GM21526 (cell line): ENCODE measurements at regions not wholly inside any gene's neighbourhood (a gene's known extent, or its start where the extent isn't known, plus 50 kb on each side); places are given as distances from the start of the nearest gene placed in this dataset.
A peak's percentile ranks its signal among the peaks of the same experiment; 100 is the strongest.
"Not testable (repeated sequence)": the region's sequence is repeated elsewhere in the genome, so short reads cannot be mapped to it uniquely, and the experiment has no call there.

Experiments used
- ATAC-seq: cut with Tn5 transposase; IDR thresholded peaks from one replicate; pipeline ENCODE4 v1.9.1; 2021; ENCODE audit warnings: moderate library complexity; ENCODE audit not compliant: unreplicated experiment, low FRiP score

DNA sequence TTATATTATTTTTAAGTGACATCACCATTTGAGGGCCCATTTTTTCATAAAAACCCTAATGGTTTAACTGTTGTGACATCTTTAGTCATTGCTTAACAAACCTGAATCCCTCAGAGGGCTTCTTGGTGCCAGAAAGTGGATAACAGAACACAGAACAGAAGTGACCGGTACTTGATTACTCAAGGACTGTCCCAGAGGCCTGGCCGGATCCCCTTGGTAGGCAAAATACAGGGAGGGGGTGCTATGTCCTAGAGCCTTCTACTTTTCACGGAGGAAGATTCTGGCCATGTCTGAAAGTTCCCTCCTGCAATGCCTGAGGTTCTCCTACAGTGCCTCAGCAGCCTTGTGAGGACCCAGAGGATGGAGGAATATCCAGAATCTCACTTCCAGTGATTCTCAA is 94.3 kb upstream of the DCLK2 start:
- ATAC-seq, result no peak

DNA sequence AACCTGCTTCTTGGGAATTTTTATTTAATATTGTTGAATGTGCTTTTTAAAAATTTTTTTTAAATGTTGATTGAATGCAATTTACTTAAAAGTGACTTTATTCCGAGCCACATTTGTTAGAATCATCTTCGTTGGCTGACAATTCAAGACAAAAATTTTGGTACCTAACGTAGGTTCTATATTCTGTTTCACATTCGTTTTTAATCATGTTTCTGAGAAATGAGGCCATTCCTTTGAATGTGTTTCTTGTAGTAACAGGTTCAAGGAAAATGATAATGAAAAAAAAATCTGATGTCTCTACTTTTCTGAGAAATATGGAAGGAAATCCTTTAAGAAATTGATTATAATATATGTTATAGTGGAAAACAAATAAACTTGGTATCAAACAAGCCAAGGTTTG is 92.3 kb upstream of the DCLK2 start:
- ATAC-seq, result no peak

DNA sequence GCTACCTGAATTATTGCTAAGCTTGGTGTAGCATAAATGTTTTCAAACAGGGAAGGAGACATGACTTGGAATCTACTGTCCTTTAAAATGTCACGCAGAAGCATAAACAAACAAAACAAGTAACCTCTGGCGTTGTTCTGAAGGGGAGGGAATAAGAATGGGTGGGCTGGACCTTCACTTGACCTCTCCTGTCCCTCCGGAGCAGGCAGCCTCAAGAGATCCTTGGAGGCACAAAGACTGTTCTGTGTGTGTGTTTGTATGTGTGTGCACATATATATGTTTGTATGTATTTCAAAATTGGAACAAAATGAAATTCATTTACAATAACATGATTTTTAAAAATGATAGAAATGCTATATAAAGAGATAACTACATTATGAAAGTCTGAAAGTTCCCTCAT is 91.3 kb upstream of the DCLK2 start:
- ATAC-seq, result no peak

- no peak for ATAC-seq
These were observed 90.7 kb upstream of the DCLK2 start for GRCh38 chr4:149987330-149988086.

DNA sequence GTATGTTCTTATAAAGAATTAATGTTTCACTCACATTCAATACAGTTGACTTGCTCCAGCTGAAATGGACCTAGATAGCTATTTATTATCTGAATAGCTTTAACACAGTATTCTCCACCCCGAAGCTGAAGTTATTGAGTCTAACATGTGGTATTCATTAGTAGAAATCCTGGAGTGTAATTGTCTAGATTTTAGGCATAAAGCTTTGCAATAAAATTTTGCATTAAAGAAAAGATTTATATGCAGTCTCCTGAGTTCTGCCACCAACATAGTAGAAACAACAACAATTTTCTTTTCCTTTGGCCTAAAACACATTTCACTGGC is 90.2 kb upstream of the DCLK2 start:
- no peak for ATAC-seq

DNA sequence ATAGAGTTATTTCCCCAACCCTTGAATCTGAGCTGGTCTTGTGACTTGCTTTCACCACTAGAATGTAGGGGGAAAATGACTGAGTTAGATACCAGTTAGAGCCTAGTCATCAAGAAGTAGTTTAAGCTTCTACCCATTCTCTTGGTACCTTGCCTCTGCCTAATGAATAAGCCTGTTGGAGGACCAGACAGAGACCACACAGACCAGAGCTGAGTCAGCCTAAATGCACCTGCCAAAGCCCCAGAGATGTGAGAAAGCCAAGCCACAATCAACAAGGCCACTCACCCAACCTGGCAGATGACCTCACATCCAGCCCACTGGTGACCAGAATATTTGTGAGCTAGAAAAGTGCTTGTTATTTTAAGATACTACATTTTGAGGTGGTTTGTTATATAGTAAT is 85.2 kb upstream of the DCLK2 start:
- no peak for ATAC-seq

DNA sequence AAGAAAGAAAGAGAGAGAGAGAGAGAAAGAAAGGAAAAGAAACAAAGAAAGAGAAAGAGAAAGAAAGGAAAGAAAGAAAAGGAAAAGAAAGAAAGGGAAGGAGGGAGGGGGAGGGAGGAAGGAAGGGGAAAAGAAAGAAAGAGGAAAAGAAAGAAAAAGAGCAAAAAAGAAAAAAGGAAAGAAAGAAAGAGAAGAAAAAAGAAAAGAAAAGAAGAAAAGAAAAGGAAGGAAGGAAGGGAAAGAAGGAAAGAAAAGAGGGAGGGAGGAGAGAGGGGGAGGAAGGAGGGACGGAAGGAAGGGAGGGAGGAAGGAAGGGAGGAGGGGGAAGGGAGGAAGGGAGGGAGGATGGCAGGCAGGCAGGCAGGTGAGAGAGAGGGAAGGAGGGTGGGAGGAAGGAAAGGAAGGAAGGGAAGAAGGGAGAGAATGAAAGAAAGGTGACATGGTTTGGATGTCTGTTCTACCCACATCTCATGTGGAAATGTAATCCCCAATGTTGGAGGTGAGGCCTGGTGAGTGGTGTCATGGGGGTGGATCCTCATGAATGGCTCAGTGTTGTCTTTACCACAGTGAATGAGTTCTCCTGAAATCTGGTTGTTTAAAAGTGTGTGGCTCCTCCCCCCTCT is 83.0 kb upstream of the DCLK2 start:
- ATAC-seq, result no peak

- ATAC-seq, result no peak
These were observed 80.3 kb upstream of the DCLK2 start for GRCh38 chr4:149997881-149998421.

DNA sequence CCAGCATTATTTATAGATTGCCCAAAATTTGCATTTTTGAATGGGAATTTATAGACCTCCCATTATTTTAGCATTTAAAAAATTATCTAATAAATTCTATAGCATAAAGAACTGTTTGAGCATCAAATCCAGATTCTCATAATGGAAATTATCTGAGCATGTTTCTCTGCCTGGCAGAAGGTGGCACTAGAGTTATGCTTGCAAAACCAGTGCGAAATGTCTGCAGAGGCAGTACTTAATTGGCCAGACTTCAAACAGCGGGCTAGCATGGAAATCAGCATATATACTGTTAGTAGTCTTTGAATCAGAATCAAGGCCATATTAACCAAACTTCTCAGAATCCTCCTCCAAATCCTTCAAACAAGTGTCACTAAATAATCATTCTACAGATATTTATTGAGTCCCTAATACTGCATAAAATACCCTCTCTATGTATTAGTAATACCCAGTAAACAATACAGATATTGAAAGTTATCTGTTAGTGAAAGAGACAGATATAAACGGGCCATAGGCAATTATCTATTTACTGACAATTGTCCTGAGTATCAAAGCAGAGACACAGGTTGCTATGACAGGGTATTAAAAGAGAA is 78.7 kb upstream of the DCLK2 start:
- ATAC-seq, result no peak

DNA sequence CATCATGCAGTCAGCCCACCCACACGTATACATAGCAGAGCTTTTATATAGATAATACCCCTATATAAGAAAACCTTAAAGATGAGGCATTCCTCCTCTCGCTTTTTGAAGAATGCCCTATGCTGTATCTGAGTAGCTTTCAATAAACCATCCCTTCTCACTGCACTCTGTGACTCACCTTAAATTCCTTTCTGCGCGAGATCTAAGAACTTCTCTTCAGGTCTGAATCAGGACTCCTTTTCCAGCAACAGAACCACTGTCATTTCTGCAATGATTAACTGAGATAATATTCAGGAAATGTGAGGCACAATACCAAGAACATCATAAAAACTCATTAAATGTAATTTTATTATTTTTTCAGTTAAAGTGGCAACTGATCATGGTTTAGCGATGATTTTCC is 76.4 kb upstream of the DCLK2 start:
- ATAC-seq, result no peak

DNA sequence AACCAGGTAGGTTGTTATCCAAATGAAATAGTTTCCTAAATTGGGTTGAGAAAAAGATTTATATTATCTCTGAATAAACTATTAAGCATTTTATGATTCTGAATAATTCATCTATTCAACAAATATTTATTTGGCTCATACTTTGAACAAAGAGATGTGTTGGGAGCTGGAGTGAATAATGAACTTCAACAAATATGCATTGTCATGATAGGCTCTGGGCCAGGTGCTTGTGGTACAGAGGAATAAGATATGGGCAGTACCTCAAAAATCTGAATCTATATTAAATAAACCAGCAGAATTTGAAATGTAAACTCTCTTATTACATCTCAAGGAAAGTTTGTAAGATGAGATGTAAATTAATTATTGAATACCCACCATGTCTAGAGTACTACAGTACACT is 75.7 kb upstream of the DCLK2 start:
- no peak for ATAC-seq

GRCh38 chr4:150004481-150004880 is 73.8 kb upstream of the DCLK2 start:
- no peak for ATAC-seq

DNA sequence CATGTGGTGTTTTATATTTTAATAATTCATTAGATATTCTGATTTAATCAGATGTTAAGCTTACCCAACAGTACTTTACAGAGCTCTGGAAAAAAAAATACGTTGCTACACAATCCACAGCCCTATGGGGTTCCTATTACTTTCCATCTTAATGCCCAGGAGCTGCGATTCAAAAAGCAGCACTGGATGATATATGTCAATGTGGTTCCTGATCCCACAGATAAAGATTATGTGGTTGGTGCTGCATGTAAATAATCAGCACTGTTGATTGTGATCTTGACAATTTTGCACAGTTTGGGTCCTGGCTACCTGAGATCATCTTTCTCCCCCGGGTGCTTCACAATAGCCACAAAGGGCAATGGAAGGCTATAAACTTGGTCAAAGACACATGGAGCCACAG is 72.7 kb upstream of the DCLK2 start:
- no peak for ATAC-seq

DNA sequence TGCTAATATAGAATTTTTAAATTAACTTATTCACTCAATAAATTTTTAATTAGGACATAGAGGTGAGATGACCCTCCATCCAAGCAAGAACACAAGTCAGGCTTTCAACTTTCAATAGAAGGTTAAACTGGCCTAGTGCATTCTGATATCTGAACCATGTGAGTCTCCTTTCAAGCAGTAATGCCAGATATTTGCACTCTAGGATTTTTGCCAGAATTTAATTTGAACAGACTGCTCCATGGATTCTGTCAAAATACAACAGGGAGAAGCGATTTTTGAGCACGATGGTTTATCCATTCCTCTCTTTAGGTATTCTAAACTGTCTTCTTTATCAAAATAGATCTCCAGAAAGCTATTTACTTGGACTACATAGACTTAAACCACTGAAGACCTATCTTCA is 72.0 kb upstream of the DCLK2 start:
- no peak for ATAC-seq

GRCh38 chr4:150007512-150007911 is 70.7 kb upstream of the DCLK2 start:
- ATAC-seq, result no peak

- no peak for ATAC-seq
These were observed 69.7 kb upstream of the DCLK2 start for GRCh38 chr4:150008546-150008945.

DNA sequence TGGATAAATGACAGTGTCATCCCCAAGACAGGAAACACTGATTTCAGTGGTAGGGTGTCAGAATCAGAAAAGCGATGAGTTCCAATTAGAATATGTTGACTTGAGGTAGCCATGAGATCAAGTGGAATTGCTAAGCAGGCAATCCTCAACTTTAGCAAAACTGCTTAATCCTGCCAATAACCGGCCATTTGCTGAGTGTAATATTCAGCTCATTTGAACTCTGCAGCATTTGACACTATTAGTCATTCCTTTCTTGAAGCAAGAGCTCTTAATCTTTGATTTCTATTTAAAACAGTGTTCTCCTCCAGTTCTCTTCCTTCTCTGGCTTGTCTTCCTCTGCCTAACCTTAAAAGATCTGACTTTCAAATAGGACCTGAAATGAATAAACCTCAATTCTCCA is 68.7 kb upstream of the DCLK2 start:
- no peak for ATAC-seq

DNA sequence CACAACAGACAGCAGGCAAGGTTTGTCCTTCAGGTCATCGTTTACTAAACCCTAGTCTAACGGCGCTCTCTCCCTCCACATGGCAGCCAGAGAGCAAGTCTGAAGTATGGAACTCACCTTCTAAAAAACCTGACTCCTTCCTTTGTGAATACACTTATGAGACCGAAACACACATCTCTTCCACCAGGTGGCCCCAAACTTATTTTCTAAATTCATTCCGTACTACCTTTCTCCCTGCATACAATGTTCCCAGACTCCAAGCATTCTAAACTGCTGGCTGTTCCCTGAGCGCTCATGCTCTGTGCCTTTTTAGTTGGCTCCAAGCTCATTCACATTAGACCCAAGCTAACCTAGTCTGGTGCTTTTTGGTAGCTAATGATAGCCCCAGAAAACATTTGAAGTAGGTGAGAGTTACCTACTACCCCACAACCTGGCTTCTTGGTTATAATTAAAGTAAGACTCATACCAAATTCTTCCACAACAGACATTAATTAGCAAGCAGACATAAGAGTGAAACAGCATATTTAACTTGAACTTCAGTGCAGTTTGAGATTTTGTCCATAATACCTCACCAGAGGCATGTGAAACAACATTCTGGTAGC is 67.6 kb upstream of the DCLK2 start:
- ATAC-seq, result peak; percentile 70

- no peak for ATAC-seq
These were observed 65.3 kb upstream of the DCLK2 start for GRCh38 chr4:150012851-150013360.

DNA sequence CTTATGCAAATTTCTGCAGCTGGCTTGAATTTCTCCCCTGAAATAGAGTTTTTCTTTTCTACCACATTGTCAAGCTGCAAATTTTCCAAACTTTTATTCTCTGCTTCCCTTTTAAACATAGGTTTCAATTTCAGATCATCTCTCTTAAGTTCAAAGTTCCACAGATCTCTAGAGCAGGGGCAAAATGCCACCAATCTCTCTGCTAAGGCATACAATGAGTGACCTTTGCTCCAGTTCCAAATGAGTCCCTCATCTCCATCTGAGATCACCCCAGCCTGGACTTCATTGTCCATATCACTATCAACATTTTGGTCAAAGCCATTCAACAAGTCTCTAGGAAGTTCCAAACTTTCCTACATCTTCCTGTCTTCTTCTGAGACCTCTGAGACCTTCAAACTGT is 62.3 kb upstream of the DCLK2 start:
- ATAC-seq, result not testable (repeated sequence)

- ATAC-seq, result not testable (repeated sequence)
These were observed 61.6 kb upstream of the DCLK2 start for GRCh38 chr4:150016621-150017020.
